DND-41 (cell line): ENCODE measurements at regions not wholly inside any gene's neighbourhood (a gene's known extent, or its start where the extent isn't known, plus 50 kb on each side); places are given as distances from the start of the nearest gene placed in this dataset.

Experiments
- CTCF ChIP-seq: IDR thresholded peaks from 2 replicates; pipeline ENCODE4 v1.5.1; 2012; ENCODE audit warnings: borderline replicate concordance, low read length, moderate library complexity, mild to moderate bottlenecking; ENCODE audit not compliant: poor library complexity, severe bottlenecking; ENCODE audit errors: extremely low read depth
- EZH2 ChIP-seq: IDR thresholded peaks from 3 replicates; pipeline ENCODE4 v1.6.1; 2012; ENCODE audit warnings: borderline replicate concordance, low read depth, mild to moderate bottlenecking, moderate library complexity, low read length, inconsistent platforms; ENCODE audit not compliant: severe bottlenecking

DNA sequence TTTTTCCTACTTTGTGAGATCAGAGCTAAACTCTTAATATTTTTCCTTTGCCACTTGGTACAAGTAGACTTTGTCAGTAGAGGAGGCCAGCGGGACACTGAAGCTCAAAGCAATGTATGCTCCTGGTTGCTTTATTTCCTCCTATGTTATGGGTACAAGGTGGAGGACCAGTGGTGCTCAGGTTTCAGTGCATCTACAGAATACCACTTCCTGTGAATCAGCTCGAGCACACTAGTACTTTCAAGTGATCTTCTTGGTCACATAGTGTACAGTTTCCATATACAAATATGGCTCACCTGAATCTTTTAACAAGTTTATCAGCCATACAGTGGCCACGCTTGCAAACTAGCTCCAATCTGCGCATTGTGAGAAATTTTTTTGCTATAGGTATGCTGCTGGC lies 1674.8 kb upstream of the TMEFF2 start:
- TF ChIP-seq CTCF (no peak), EZH2 (no peak)
